Renal pelvis (tissue), 1 donor: ENCODE measurements at regions not wholly inside any gene's neighbourhood (a gene's known extent, or its start where the extent isn't known, plus 50 kb on each side); places are given as distances from the start of the nearest gene placed in this dataset.
"Not testable (repeated sequence)": the region's sequence is repeated elsewhere in the genome, so short reads cannot be mapped to it uniquely, and the experiment has no call there.

Source experiments
- DNase-seq: peaks from one replicate; pipeline ENCODE4 v3.0.0-alpha.2; 2013

GRCh38 chr14:22491683-22492621, 97.1 kb downstream of the DAD1 start:
- DNase-seq: no peak

GRCh38 chr14:22491053-22491452, 98.0 kb downstream of the DAD1 start:
- DNase-seq: not testable (repeated sequence)

GRCh38 chr14:22489957-22490950, 98.8 kb downstream of the DAD1 start:
- no peak for DNase-seq

GRCh38 chr14:22489244-22489545, 99.8 kb downstream of the DAD1 start:
- DNase-seq: no peak

GRCh38 chr14:22488522-22489243, 100.3 kb downstream of the DAD1 start:
- no peak for DNase-seq

GRCh38 chr14:22487941-22488340, 101.1 kb downstream of the DAD1 start:
- DNase-seq: no peak

GRCh38 chr14:22487401-22487800, 101.6 kb downstream of the DAD1 start:
- DNase-seq: no peak

- DNase-seq: no peak
Observed at GRCh38 chr14:22486675-22487074, 102.3 kb downstream of the DAD1 start.

- DNase-seq: no peak
Observed at GRCh38 chr14:22485649-22486048, 103.4 kb downstream of the DAD1 start.

GRCh38 chr14:22485178-22485577, 103.8 kb downstream of the DAD1 start:
- no peak for DNase-seq

GRCh38 chr14:22484632-22485031, 104.4 kb downstream of the DAD1 start:
- no peak for DNase-seq

- DNase-seq: no peak
Observed at GRCh38 chr14:22483863-22484593, 105.0 kb downstream of the DAD1 start.

- DNase-seq: no peak
Observed at GRCh38 chr14:22482782-22483553, 106.1 kb downstream of the DAD1 start.

GRCh38 chr14:22482085-22482694, 106.8 kb downstream of the DAD1 start:
- no peak for DNase-seq

GRCh38 chr14:22481546-22481945, 107.5 kb downstream of the DAD1 start:
- DNase-seq: no peak

- DNase-seq: no peak
Observed at GRCh38 chr14:22479776-22480464, 109.1 kb downstream of the DAD1 start.

- no peak for DNase-seq
Observed at GRCh38 chr14:22479132-22479531, 109.9 kb downstream of the DAD1 start.

- DNase-seq: peak; percentile 57
Observed at GRCh38 chr14:22478670-22479069, 110.4 kb downstream of the DAD1 start.

GRCh38 chr14:22478247-22478646, 110.8 kb downstream of the DAD1 start:
- DNase-seq: no peak
